ENCODE measurements at regions not wholly inside any gene's neighbourhood (a gene's known extent, or its start where the extent isn't known, plus 50 kb on each side); places are given as distances from the start of the nearest gene placed in this dataset.

Small RNA genes in the stretch of these regions (small RNA-seq; reads per million reads assigned to genes)
- gene AL603825.1 (ENCODE audit: insufficient read depth in 2 of 3, insufficient read length in 3 of 3, low read depth in 2 of 3, low replicate concordance in 1 of 3): 0 reads per million in 3 experiments
